Left colon (tissue), 2 donors: ENCODE measurements at regions not wholly inside any gene's neighbourhood (a gene's known extent, or its start where the extent isn't known, plus 50 kb on each side); places are given as distances from the start of the nearest gene placed in this dataset.
A peak's percentile ranks its signal among the peaks of the same experiment; 100 is the strongest.
"Not testable (repeated sequence)": the region's sequence is repeated elsewhere in the genome, so short reads cannot be mapped to it uniquely, and the experiment has no call there.

Source experiments
- ATAC-seq: fragments of 200-7000 bp; cut with Tn5 transposase; one replicate; pipeline ENCODE4 v1.9.1; 2020; ENCODE audit warnings: mild to moderate bottlenecking, moderate library complexity
- DNase-seq, 2 donors: peaks; one replicate each; pipeline ENCODE4 v3.0.0-alpha.2; 2020
- intact Hi-C, 2 donors: fragments of 100-400 bp; cut with DNase I in 1 of 2; cut with micrococcal nuclease in 1 of 2; formaldehyde crosslinking; loops; one replicate each; pipeline versions ENCODE4 v1.11.2 to v1.14.0; 2022; cut with DNase I, micrococcal nuclease
- donor health status: DM: no; HTN: no; CAD: no.
- donor health status: DM: yes; HTN: yes; CAD: no.

GRCh38 chr7:12456506-12456905 is 52.8 kb upstream of the VWDE start:
- peak in 1 of 2 donors; percentile 6 for DNase-seq
- ATAC-seq, result no peak
- intact Hi-C loops, result no loop called here

GRCh38 chr7:12458520-12459131 is 55.0 kb upstream of the VWDE start:
- intact Hi-C loops, result no loop called here
- ATAC-seq (peak; percentile 63), DNase-seq (no peak)

DNA sequence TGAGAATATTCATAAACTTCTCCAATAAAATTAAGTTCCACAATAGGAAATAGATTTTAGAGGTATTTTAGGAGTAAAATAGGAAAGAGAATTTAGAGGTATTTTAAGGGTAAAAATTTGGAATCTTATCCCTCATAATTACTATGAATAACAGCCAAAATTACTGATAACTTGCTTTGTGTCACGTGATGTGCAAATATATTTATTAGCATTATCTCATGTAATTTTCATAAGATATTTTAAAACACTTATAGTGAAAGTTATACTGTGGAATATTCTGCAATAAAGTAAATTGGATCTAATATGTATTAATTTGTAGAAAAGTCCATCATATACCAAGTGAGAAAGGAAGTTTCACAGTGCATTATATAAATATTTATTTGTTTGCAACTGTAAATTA is 64.2 kb upstream of the VWDE start:
- ATAC-seq, result no peak
- intact Hi-C loops, result no loop called here
- no peak for DNase-seq

GRCh38 chr7:12469568-12469967 is 65.9 kb upstream of the VWDE start:
- intact Hi-C loops, result no loop called here
- no peak for ATAC-seq
- no peak for DNase-seq

GRCh38 chr7:12470930-12471329 is 67.3 kb upstream of the VWDE start:
- no peak for ATAC-seq
- intact Hi-C loops, result no loop called here
- DNase-seq, result no peak

DNA sequence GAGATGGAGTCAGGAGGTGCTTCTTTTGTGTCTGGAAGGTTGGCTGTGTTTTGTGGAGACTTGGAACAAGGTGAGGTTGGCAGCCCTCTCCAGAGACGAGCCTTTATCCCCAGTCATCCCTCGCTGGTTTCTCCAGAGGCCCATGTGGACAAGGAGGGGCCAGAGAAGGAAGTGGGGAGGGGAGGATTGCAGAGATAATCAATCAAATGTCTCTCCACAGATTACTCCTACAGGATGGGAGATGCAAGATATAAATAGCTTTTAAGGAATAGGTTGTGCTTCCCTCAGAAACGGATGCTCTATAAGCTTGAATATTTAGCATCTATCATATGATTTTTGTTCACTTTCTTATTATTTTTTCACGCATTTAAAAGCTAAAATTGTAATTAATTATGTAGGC is 70.4 kb upstream of the VWDE start:
- ATAC-seq (no peak), DNase-seq (no peak)
- intact Hi-C loops, result no loop called here

DNA sequence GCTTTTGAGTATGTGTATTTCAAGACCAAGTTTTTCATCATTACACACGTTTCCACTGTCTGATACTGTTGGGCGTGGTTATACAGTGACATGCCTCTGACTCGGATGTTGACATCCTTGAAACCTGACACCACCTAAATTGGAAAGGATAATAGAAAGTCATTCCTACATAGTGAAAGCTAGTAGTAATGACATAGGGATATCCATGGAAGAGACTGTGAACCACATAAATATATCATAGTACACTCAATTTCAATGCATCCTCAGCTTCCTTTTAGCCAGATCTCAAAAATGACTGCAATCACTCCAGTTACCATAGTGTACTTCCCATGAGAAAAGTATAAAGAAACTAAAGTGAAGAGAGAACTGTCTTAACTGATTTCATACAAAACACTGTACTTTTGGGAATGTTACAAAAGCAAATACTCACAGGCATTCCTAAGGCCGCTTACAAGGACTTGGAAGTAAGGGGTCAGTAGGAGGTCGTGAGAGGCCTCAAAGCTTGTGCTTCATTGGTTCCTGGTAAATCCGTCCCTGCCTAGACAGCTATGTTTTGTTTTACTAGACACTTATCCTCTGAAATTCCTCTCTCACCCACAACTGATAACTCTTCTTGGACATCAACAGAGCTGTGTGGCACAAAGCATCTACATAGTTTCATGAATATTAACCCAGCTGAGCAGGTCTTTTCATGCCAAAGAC is 71.8 kb upstream of the VWDE start:
- intact Hi-C loops, result no loop called here
- no peak for ATAC-seq
- DNase-seq, result no peak

GRCh38 chr7:12477620-12478019 is 74.0 kb upstream of the VWDE start:
- DNase-seq (no peak), ATAC-seq (no peak)
- intact Hi-C loops, result no loop called here

- ATAC-seq (no peak), DNase-seq (no peak)
- intact Hi-C loops, result no loop called here
Measured at GRCh38 chr7:12481722-12482121, 78.1 kb upstream of the VWDE start.

GRCh38 chr7:12485845-12486244 is 82.2 kb upstream of the VWDE start:
- intact Hi-C loops, result no loop called here
- DNase-seq (no peak), ATAC-seq (no peak)

DNA sequence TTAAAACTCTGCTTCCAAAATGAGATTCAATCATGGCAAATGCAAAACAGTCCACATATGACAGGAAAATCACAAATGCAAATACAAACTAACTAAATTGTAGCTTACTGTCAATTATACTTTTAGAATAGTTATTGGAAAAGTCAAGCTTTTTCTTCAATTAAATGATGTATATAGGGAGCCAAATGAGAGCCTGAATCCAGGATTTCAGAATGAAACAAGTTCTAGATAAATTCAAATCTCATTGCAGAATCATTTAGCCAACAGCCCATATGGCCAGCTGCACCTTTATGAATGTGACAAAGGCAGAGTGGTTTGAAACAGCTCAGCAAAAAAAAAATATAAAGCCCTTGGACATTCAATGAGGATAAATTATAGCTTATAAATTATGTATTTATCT is 82.2 kb upstream of the SCIN start:
- no peak for ATAC-seq
- intact Hi-C loops, result no loop called here
- no peak for DNase-seq

DNA sequence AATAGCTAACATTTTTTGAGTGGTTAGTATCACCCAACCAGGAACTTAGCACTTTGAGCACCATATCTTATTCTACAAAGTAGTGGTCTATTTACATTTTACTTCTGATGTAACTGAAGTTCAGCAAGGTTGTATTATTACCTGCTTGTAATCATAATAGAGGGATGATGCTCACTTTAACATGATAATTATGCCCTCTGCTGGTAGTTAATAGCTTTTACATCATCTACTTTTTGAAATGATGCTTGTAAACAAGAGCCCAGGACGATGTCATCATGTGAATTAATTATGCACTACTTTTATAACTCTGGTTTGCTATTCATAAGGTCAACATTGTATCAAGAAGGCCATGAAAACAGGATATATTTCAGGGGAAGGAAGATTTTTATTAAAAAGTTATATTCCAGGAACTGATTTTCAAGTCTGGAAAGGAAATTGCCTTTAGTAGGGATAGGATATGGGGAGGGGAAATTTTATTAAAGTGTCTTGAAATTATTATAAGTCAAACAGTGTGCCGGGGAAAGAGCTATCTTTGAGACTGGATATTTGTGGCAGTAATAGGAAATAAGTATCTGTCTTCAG is 80.3 kb upstream of the SCIN start:
- intact Hi-C loops, result no loop called here
- DNase-seq, result no peak
- ATAC-seq, result peak; percentile 34

- no peak for DNase-seq
- ATAC-seq, result no peak
- intact Hi-C loops, result no loop called here
Measured at GRCh38 chr7:12490940-12491339, 79.6 kb upstream of the SCIN start.

GRCh38 chr7:12491526-12491925 is 79.0 kb upstream of the SCIN start:
- no peak for DNase-seq
- intact Hi-C loops, result no loop called here
- ATAC-seq, result no peak

- ATAC-seq, result no peak
- intact Hi-C loops, result no loop called here
Measured at GRCh38 chr7:12493407-12493806, 77.1 kb upstream of the SCIN start.

GRCh38 chr7:12493863-12494686 is 76.4 kb upstream of the SCIN start:
- ATAC-seq (no peak), DNase-seq (no peak)
- intact Hi-C loops, result no loop called here

More at GRCh38 chr7:12493407-12493806, 77.1 kb upstream of the SCIN start:
- DNase-seq, result no peak

- intact Hi-C loops, result no loop called here
- ATAC-seq, result no peak
Measured at GRCh38 chr7:12494687-12495024, 75.9 kb upstream of the SCIN start.

GRCh38 chr7:12496901-12497674 is 73.4 kb upstream of the SCIN start:
- intact Hi-C loops, DNase-seq: not testable (repeated sequence)
- peak; percentile 36 for ATAC-seq

More at GRCh38 chr7:12494687-12495024, 75.9 kb upstream of the SCIN start:
- no peak for DNase-seq

DNA sequence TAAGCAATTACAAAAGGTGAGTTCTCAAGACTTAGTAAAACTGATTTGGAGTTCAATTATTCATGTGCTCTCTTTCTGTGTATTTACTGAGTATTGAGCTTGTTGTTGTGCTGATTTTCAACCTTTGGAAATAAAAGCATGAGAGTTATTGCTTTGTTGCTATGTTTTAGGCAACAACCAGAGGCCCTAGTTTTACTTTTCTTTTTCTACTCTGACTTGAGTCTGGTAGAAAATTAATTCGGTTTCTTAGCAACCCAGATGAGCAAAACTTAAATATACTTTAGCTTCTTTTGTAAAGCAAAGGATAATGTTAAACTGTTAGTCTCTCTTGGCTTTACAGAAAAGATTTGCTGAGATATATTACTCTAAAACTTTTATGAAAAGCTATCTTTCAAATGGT is 66.4 kb upstream of the SCIN start:
- no peak for ATAC-seq
- intact Hi-C loops, result no loop called here

More for the DNA sequence above, 66.4 kb upstream of the SCIN start:
- no peak for DNase-seq
